ENCODE measurements at regions not wholly inside any gene's neighbourhood (a gene's known extent, or its start where the extent isn't known, plus 50 kb on each side); places are given as distances from the start of the nearest gene placed in this dataset.

- TF ChIP-seq CTCF (IDR thresholded peaks at IDR 0.05; ENCODE audit: borderline replicate concordance, extremely low read depth, low read length, poor library complexity, severe bottlenecking) (no peak), EZH2 (IDR thresholded peaks at IDR 0.05; ENCODE audit: borderline replicate concordance, low read depth, low read length, severe bottlenecking) (no peak)
These were observed 363.3 kb downstream of the SMOC2 start for GRCh38 chr6:168804331-168804730.
